Right lobe of liver (tissue), 6 donors: ENCODE measurements at regions not wholly inside any gene's neighbourhood (a gene's known extent, or its start where the extent isn't known, plus 50 kb on each side); places are given as distances from the start of the nearest gene placed in this dataset.

Experiments used
- ATAC-seq, 4 donors: fragments of 200-7000 bp; cut with Tn5 transposase; one replicate each; pipeline ENCODE4 v1.9.1; 2020; ENCODE audit warnings: mild to moderate bottlenecking in 4 of 4, moderate library complexity in 4 of 4
- DNase-seq, 3 donors: peaks; one replicate each; pipeline ENCODE4 v3.0.0-alpha.2; 2020
- H3K27ac ChIP-seq, 3 donors: fragments of 200-600 bp; one replicate each; pipeline ENCODE4 v1.8.0; 2022
- H3K27me3 ChIP-seq, 2 donors: fragments of 200-600 bp; one replicate each; pipeline ENCODE4 v1.8.0; 2022
- H3K36me3 ChIP-seq, 4 donors: fragments of 200-600 bp; sonication (generic) in 1 of 4; one replicate each; pipeline versions ENCODE4 v1.5.1 to v1.8.0; 2017 to 2022; ENCODE audit warnings: control low read depth in 1 of 4
- H3K4me1 ChIP-seq, 4 donors: fragments of 200-600 bp; sonication (generic) in 1 of 4; one replicate each; pipeline versions ENCODE4 v1.5.1 to v1.8.0; 2017 to 2022; ENCODE audit warnings: control low read depth in 1 of 4
- H3K4me3 ChIP-seq, 3 donors: fragments of 200-600 bp; one replicate each; pipeline ENCODE4 v1.8.0; 2022
- H3K9me3 ChIP-seq, 4 donors: fragments of 200-600 bp; sonication (generic) in 1 of 4; one replicate each; pipeline versions ENCODE4 v1.5.1 to v1.8.0; 2017 to 2022; ENCODE audit warnings: control low read depth in 1 of 4
- POLR2A ChIP-seq: fragments of 450-650 bp; IDR thresholded peaks from one replicate; pipeline ENCODE4 v1.6.1; 2017; ENCODE audit warnings: antibody characterized with exemption, mild to moderate bottlenecking
- WGBS: methylation state at CpG from one replicate; pipeline ENCODE4 v1.1.6; 2018; ENCODE audit warnings: low coverage, low lambda C conversion rate; ENCODE audit not compliant: insufficient coverage; ENCODE audit errors: missing lambda C conversion rate; 5-methylcytosine and 5-hydroxymethylcytosine counted together
- intact Hi-C, 2 donors: fragments of 100-400 bp; cut with DNase I; formaldehyde crosslinking; loops; one replicate each; pipeline versions ENCODE4 v1.11.2 to v1.14.1; 2022
- TF ChIP-seq, protein P1 (sequence below), 4 donors: fragments of 200-600 bp in 3 of 4; fragments of 450-650 bp in 1 of 4; IDR thresholded peaks; one replicate each; pipeline versions ENCODE4 v1.5.1 to v1.8.0; 2016 to 2022; ENCODE audit warnings: antibody characterized with exemption in 4 of 4, mild to moderate bottlenecking in 2 of 4
- donor health status: DM: no; HTN: yes; CAD: no.
- donor health status: DM: no; HTN: no; CAD: no.
- donor health status: DM: no; HTN: no; CAD: no.
- donor health status: DM: no; HTN: yes; CAD: no.
- donor health status: DM: no; HTN: yes; CAD: no.

DNA sequence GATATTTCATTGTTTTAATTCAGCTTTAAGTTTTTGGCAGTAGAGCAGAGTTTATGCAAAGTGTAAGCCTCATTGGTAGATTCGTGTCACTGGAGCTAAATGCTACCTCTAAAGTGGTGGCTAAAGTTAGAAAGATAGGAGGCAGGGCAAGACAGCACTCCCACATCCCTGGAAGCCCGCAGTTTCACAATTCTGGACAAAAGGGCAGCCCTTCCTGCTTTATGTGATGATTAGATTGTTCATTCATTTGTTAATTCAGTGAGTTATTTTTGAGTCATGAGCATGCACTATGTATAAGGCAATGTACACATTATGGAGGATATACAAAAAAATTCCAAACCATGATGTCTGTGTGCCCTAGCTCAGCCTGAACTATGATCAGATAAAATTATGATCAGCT, 52.1 kb upstream of the EIF3M start:
- DNase-seq (no peak), ATAC-seq (no peak)
- intact Hi-C loops, result no loop called here
- 34% methylated on average over 2 of the region's 2 CpGs for WGBS
- Histone ChIP-seq H3K4me1 (no peaks in the 10 kb centered on the region), H3K9me3 (no peaks in the 10 kb centered on the region), H3K36me3 (no peaks in the 10 kb centered on the region), H3K4me3 (no peak overlapping the region), H3K27me3 (no peaks in the 10 kb centered on the region), H3K27ac (no peak overlapping the region)
- TF ChIP-seq, protein P1, sequence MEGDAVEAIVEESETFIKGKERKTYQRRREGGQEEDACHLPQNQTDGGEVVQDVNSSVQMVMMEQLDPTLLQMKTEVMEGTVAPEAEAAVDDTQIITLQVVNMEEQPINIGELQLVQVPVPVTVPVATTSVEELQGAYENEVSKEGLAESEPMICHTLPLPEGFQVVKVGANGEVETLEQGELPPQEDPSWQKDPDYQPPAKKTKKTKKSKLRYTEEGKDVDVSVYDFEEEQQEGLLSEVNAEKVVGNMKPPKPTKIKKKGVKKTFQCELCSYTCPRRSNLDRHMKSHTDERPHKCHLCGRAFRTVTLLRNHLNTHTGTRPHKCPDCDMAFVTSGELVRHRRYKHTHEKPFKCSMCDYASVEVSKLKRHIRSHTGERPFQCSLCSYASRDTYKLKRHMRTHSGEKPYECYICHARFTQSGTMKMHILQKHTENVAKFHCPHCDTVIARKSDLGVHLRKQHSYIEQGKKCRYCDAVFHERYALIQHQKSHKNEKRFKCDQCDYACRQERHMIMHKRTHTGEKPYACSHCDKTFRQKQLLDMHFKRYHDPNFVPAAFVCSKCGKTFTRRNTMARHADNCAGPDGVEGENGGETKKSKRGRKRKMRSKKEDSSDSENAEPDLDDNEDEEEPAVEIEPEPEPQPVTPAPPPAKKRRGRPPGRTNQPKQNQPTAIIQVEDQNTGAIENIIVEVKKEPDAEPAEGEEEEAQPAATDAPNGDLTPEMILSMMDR (IDR thresholded peaks at IDR 0.05), result no peak
- TF ChIP-seq POLR2A, result no peak

DNA sequence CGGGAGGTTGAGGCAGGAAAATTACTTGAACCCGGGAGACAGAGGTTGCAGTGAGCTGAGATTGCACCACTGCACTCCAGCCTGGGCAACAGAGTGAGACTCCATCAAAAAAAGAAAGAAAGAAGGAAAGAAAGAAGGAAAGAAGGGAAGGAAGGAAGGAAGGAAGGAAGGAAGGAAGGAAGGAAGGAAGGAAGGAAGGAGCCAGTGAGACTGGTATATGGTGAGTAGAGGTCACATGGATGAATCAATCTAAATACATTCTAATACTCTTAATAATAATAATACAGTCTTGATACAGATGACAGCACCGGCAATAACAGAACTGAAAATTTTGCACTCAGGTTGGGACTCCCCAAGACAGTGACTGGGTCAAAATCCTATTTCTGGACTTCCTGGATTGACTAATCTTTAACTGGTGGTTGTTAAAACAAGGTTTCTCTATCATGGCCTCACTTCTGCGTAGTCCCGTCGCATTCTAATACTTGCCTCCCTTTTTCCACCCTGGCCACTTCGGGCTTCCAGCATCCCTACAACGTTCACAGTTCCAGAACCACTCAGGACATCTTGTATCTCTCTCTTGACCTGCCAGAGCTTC, 53.5 kb upstream of the EIF3M start:
- no peak for ATAC-seq
- no peaks in the 10 kb centered on the region for H3K36me3 ChIP-seq
- H3K9me3 ChIP-seq, result no peaks in the 10 kb centered on the region
- H3K4me1 ChIP-seq, result no peaks in the 10 kb centered on the region
- no peak overlapping the region for H3K4me3 ChIP-seq
- TF ChIP-seq, protein P1 (IDR thresholded peaks at IDR 0.05), result no peak
- no peak for TF ChIP-seq POLR2A
- 66% methylated on average over 8 of the region's 8 CpGs for WGBS
- DNase-seq, result no peak
- intact Hi-C loops, result no loop called here
- no peaks in the 10 kb centered on the region for H3K27me3 ChIP-seq
- H3K27ac ChIP-seq, result no peak overlapping the region

DNA sequence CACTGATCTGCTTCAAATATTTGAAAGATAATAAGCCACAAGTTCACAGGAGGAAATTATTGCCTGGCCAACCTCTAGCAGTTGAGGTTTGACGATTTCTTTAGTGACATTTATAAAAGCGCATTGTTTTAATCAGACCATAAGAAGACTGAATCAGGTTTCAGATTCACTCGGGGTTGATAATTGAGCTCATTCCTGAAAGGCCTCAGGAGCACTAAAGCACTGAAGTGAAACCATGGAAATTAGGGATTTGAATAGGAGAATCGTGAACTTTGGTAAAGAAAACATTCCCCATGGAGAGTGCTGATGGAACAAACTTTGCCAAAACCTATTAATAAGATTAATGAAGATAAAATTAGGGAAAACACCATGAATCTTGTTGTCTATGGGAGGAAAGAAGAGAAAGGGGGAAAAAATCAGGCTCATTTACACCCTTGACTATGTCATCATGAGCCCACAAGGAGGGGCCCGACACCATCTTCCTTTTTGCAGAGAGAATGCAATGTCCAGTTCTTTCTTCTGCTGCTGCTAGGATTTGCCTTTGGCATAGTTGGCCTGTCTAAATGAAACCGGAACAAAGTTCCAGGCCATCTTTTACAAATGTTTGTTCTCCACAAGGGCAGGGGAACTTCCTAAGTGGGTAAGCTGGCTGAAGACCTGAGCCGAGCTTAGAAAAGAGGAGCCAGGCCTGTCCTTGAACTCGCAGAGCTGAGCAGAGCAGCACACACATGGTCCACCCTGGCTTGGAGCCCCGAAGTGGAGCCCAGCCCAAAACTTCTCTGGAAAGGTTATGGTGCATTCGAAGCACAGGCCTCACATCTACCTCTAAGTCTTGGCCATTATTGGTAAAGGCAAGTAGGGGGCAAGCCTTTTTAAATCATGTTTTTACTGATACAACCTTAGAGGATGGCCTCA, 56.1 kb upstream of the EIF3M start:
- H3K27ac ChIP-seq, result no peak overlapping the region

DNA sequence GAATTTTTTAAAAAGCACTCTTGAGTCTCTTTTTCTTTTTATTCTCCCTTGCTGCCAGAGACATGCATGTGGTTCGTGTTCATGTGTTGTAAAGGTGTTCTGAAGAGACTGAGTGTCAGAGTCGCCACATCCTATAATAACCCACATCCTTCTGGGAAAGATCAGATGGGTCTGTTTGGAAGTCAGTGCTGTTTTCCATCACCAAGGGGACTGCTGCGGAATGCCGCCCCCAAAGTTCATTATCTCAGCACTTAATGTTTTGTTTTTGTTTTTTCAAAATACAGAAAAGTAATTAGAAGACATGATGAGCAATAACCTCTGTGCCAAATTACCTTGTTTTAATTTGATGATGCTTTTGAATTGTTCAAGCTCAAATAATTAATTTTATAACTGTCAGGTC, 56.9 kb upstream of the EIF3M start:
- WGBS, result 48% methylated on average over 4 of the region's 4 CpGs
- H3K36me3 ChIP-seq, result no peaks in the 10 kb centered on the region
- no peak for ATAC-seq
- no peak overlapping the region for H3K4me3 ChIP-seq
- intact Hi-C loops, result no loop called here
- no peaks in the 10 kb centered on the region for H3K9me3 ChIP-seq
- TF ChIP-seq POLR2A, result no peak
- TF ChIP-seq, protein P1 (IDR thresholded peaks at IDR 0.05), result no peak
- no peaks in the 10 kb centered on the region for H3K27me3 ChIP-seq
- H3K4me1 ChIP-seq, result no peaks in the 10 kb centered on the region
- DNase-seq, result no peak
- H3K27ac ChIP-seq, result no peak overlapping the region

More for the DNA sequence above, 56.1 kb upstream of the EIF3M start:
- Histone ChIP-seq H3K27me3 (no peaks in the 10 kb centered on the region), H3K4me3 (no peak overlapping the region), H3K4me1 (no peaks in the 10 kb centered on the region), H3K9me3 (no peaks in the 10 kb centered on the region), H3K36me3 (no peaks in the 10 kb centered on the region)
- DNase-seq (no peak), ATAC-seq (no peak)
- TF ChIP-seq, protein P1 (IDR thresholded peaks at IDR 0.05), result no peak
- TF ChIP-seq POLR2A, result no peak
- intact Hi-C loops, result no loop called here
- 61% methylated on average over 8 of the region's 10 CpGs for WGBS
